ENCODE measurements at regions not wholly inside any gene's neighbourhood (a gene's known extent, or its start where the extent isn't known, plus 50 kb on each side); places are given as distances from the start of the nearest gene placed in this dataset.

DNA sequence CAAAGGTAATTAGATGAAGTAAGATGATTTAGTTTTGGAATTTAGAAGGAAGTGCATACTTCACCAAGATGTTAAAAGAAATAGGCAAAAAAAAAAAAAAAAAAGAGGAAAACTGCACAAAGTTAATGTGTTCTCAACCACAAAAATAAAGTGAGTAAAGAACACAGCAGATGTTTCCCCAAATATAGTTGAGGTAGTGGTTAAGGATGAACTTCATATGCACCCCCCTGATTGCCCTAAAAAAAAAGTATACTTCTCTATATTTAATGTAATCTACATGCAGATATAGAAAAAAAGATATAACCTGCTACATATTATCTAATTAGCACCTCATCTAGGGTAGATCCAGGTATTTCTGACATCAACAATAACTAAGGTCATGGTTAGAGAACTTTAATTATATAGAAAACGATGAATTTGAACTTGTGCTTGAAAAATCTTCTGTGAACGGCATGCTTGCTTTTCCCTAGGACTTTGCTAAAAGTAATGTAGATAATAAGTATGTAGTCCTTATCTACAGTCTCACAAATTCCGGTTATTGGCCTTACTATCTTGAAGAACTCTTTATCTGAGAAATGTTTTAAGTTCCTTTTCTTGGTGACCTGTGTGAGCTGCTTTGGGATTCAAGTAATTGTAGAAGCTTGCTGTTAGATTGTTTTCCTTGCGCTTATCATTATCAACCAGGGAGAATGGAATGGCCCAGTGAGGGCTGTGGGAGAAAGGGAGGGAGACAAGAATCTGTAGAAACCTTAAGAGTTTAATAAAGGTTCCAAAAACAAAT, 70.1 kb upstream of the LRRC7 start:
- DNase-seq: no peak
- Histone ChIP-seq H3K4me1 (no peaks in the 10 kb centered on the region), H3K9me3 (no peaks in the 10 kb centered on the region), H3K4me3 (no peak overlapping the region), H3K27ac (no peak overlapping the region), H3K27me3 (replicated peaks in 1 of 7) (no peaks in the 10 kb centered on the region), H3K36me3 (no peaks in the 10 kb centered on the region)
- 40 to 55% (median 54%) methylated on average over 4 of the region's 4 CpGs for WGBS, 5 donors
- TF ChIP-seq CTCF (IDR thresholded peaks at IDR 0.05 in 8 of 11, conservative IDR thresholded peaks at IDR 0.05 in 3 of 11): no peak
- intact Hi-C loops (cut with DNase I; ENCODE audit: low total_unique reads): no loop called here

GRCh38 chr1:69498711-69499110, 69.0 kb upstream of the LRRC7 start:
- no peaks in the 10 kb centered on the region for H3K27me3 ChIP-seq (replicated peaks in 1 of 7)
- no peaks in the 10 kb centered on the region for H3K4me1 ChIP-seq
- no peak for TF ChIP-seq POLR2AphosphoS5 (IDR thresholded peaks at IDR 0.05)
- TF ChIP-seq POLR2A (IDR thresholded peaks at IDR 0.05): no peak
- TF ChIP-seq CTCF (IDR thresholded peaks at IDR 0.05 in 8 of 11, conservative IDR thresholded peaks at IDR 0.05 in 3 of 11): no peak
- H3K4me3 ChIP-seq: no peak overlapping the region
- H3K27ac ChIP-seq: no peak overlapping the region
- 89 to 98% (median 94%) methylated on average over 1 of the region's 1 CpG for WGBS, 5 donors
- no peaks in the 10 kb centered on the region for H3K36me3 ChIP-seq
- intact Hi-C loops (cut with DNase I; ENCODE audit: low total_unique reads): no loop called here
- H3K9me3 ChIP-seq: no peaks in the 10 kb centered on the region
- no peak for DNase-seq

DNA sequence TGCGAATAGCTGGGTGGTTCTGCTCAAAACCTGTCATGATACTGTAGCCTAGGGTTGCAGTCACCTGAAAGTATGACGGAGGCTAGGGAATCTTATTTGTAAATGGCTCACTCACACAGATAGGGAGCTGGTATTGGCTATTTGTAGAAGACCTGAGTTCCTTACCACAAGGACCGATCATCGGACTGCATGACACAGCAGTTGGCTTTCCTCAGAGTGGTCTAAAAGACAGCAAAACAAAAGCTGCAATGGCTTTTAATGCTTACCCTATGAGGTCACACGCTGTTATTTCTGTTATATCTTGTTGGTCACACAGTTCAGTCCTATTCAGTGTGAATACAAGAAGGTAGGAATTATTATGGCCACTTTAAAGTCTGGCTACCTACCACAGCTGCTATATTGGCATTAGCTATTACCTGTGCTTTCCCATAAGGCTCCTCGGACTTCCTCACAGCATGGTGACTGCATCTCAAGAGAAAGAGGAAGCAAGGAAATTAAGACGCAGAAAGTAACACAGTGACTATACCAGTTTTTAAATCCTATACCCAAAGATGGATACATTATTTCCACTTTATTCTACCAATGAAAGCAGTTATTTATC, 68.4 kb upstream of the LRRC7 start:
- intact Hi-C loops (cut with DNase I; ENCODE audit: low total_unique reads): no loop called here
- no peak overlapping the region for H3K27ac ChIP-seq
- DNase-seq: no peak
- no peaks in the 10 kb centered on the region for H3K27me3 ChIP-seq (replicated peaks in 1 of 7)
- H3K4me3 ChIP-seq: no peak overlapping the region
- H3K4me1 ChIP-seq: no peaks in the 10 kb centered on the region
- TF ChIP-seq POLR2A (IDR thresholded peaks at IDR 0.05) (no peak), POLR2AphosphoS5 (IDR thresholded peaks at IDR 0.05) (no peak), CTCF (IDR thresholded peaks at IDR 0.05 in 8 of 11, conservative IDR thresholded peaks at IDR 0.05 in 3 of 11) (no peak)
- H3K36me3 ChIP-seq: no peaks in the 10 kb centered on the region
- WGBS, 5 donors: 71 to 89% (median 77%) methylated on average over 7 of the region's 7 CpGs
- no peaks in the 10 kb centered on the region for H3K9me3 ChIP-seq

- no peak overlapping the region for H3K27ac ChIP-seq
- H3K36me3 ChIP-seq: no peaks in the 10 kb centered on the region
- intact Hi-C loops (cut with DNase I; ENCODE audit: low total_unique reads): no loop called here
- no peaks in the 10 kb centered on the region for H3K9me3 ChIP-seq
- H3K4me3 ChIP-seq: no peak overlapping the region
- no peak for DNase-seq
- H3K27me3 ChIP-seq (replicated peaks in 1 of 7): no peaks in the 10 kb centered on the region
- no peaks in the 10 kb centered on the region for H3K4me1 ChIP-seq
- TF ChIP-seq POLR2AphosphoS5 (IDR thresholded peaks at IDR 0.05) (no peak), CTCF (IDR thresholded peaks at IDR 0.05 in 8 of 11, conservative IDR thresholded peaks at IDR 0.05 in 3 of 11) (no peak), POLR2A (IDR thresholded peaks at IDR 0.05) (no peak)
- WGBS, 5 donors: 17 to 40% (median 26%) methylated on average over 4 of the region's 4 CpGs
These were observed 64.7 kb upstream of the LRRC7 start for GRCh38 chr1:69502991-69503390.
